HCT116 (cell line): ENCODE measurements at regions not wholly inside any gene's neighbourhood (a gene's known extent, or its start where the extent isn't known, plus 50 kb on each side); places are given as distances from the start of the nearest gene placed in this dataset.

Source experiments
- ATAC-seq: fragments of 200-7000 bp; cut with Tn5 transposase; 2 replicates; pipeline ENCODE4 v1.9.1; 2020; ENCODE audit warnings: mild to moderate bottlenecking, moderate library complexity
- BruUV-seq: library from RNA; stranded (reverse); fragments of 400-500 nt; replicated peaks from 2 replicates; lab custom pipeline; 2021; lab: Mats Ljungman, UMichigan
- CTCF ChIA-PET: fragments of 300-600 bp; sonication (Branson Sonifier 250); formaldehyde crosslinking; loops from one replicate; lab custom pipeline; 2021; ENCODE audit warnings: antibody characterized with exemption; lab: Charles Lee
- POLR2A ChIA-PET: fragments of 300-600, 350-600 bp; sonication (Branson Sonifier 250); formaldehyde crosslinking; loops from one replicate; lab custom pipeline; 2021; ENCODE audit warnings: antibody characterized with exemption; lab: Charles Lee
- RAD21 ChIA-PET, 2 experiments: fragments of 300-600 bp; sonication (Branson Sonifier 250); formaldehyde crosslinking; loops; one replicate each; lab custom pipeline; 2023; ENCODE audit warnings: low total read pairs in 2 of 2; ENCODE audit not compliant: uncharacterized antibody in 2 of 2, unreplicated experiment in 2 of 2, low non-redundant PET in 1 of 2; lab: Charles Lee
- DNase-seq: peaks from one replicate; pipeline ENCODE4 v3.0.0-alpha.2; 2010; ENCODE audit warnings: low read depth, low spot score
- H2AFZ ChIP-seq: fragments of 200-600 bp; shearing (Covaris generic), sonication (generic); 2 replicates; pipeline ENCODE4 v1.6.1; 2017; ENCODE audit warnings: low read depth, mixed run types, mixed read lengths, antibody characterized with exemption, low read length; ENCODE audit not compliant: poor library complexity, severe bottlenecking
- H3K27ac ChIP-seq: 2 replicates; pipeline ENCODE4 v1.5.1; 2012; ENCODE audit warnings: low read depth, low read length
- H3K27me3 ChIP-seq: fragments of 200-600 bp; sonication (generic); 2 replicates; pipeline ENCODE4 v1.6.1; 2016; ENCODE audit warnings: mixed run types, low read length, mixed read lengths; ENCODE audit not compliant: insufficient read depth
- H3K36me3 ChIP-seq, 2 experiments: fragments of 200-500 bp in 1 of 2; fragments of 200-600 bp in 1 of 2; sonication (Bioruptor generic) in 1 of 2; sonication (generic) in 1 of 2; 2 replicates each; pipeline versions ENCODE4 v1.5.1 to v1.6.1; 2014 to 2016; ENCODE audit warnings: low read length in 2 of 2, inconsistent platforms in 1 of 2, mixed read lengths in 1 of 2, mixed run types in 1 of 2; ENCODE audit not compliant: insufficient read depth in 2 of 2, control insufficient read depth in 1 of 2
- H3K4me1 ChIP-seq, 2 experiments: fragments of 200-600 bp in 1 of 2; sonication (generic) in 1 of 2; 2 replicates each; pipeline versions ENCODE4 v1.5.1 to v1.6.1; 2012 to 2017; ENCODE audit warnings: low read length in 2 of 2, inconsistent platforms in 1 of 2, mild to moderate bottlenecking in 1 of 2, mixed read lengths in 1 of 2, mixed run types in 1 of 2, moderate library complexity in 1 of 2; ENCODE audit not compliant: insufficient read depth in 2 of 2, control insufficient read depth in 1 of 2
- H3K4me2 ChIP-seq: fragments of 200-600 bp; sonication (generic); 2 replicates; pipeline ENCODE4 v1.6.1; 2017; ENCODE audit warnings: mixed run types, low read length, mixed read lengths
- H3K4me3 ChIP-seq, 2 experiments: fragments of 200-600 bp in 1 of 2; sonication (generic) in 1 of 2; replicated peaks in 1 of 2; 2 replicates each; pipeline ENCODE4 v1.5.1; 2011 to 2016; ENCODE audit warnings: low read length in 2 of 2, control low read depth in 1 of 2, low read depth in 1 of 2, mild to moderate bottlenecking in 1 of 2, mixed read lengths in 1 of 2, mixed run types in 1 of 2
- H3K79me2 ChIP-seq: fragments of 200-600 bp; sonication (generic); 2 replicates; pipeline ENCODE4 v1.6.1; 2017; ENCODE audit warnings: mild to moderate bottlenecking, mixed run types, low read length, moderate library complexity, mixed read lengths; ENCODE audit not compliant: insufficient read depth
- H3K9ac ChIP-seq: fragments of 200-600 bp; sonication (generic); 2 replicates; pipeline ENCODE4 v1.6.1; 2016; ENCODE audit warnings: low read length, mixed read lengths
- H3K9me2 ChIP-seq: fragments of 200-600 bp; sonication (generic), shearing (Covaris generic); 2 replicates; pipeline ENCODE4 v1.6.1; 2017; ENCODE audit warnings: mixed run types, mild to moderate bottlenecking, moderate library complexity; ENCODE audit not compliant: insufficient read depth
- H3K9me3 ChIP-seq, 2 experiments: fragments of 200-500 bp in 1 of 2; fragments of 200-600 bp in 1 of 2; sonication (Bioruptor generic) in 1 of 2; sonication (generic) in 1 of 2; 2 replicates each; pipeline ENCODE4 v1.6.1; 2014 to 2017; ENCODE audit warnings: low read length in 2 of 2, mixed read lengths in 2 of 2, inconsistent platforms in 1 of 2, low read depth in 1 of 2, mild to moderate bottlenecking in 1 of 2, mixed run types in 1 of 2, moderate library complexity in 1 of 2; ENCODE audit not compliant: control insufficient read depth in 1 of 2, insufficient read depth in 1 of 2
- H4K20me1 ChIP-seq: fragments of 200-600 bp; sonication (generic), shearing (Covaris generic); 2 replicates; pipeline ENCODE4 v1.6.1; 2017; ENCODE audit warnings: mixed run types, mild to moderate bottlenecking, moderate library complexity; ENCODE audit not compliant: insufficient read depth
- RAD21 ChIP-seq: IDR thresholded peaks from 2 replicates; pipeline ENCODE4 v1.6.1; 2012; ENCODE audit warnings: low read depth, mild to moderate bottlenecking
- SRF ChIP-seq: IDR thresholded peaks from 2 replicates; pipeline ENCODE4 v1.6.1; 2012; ENCODE audit warnings: low read depth
- YY1 ChIP-seq: IDR thresholded peaks from 2 replicates; pipeline ENCODE4 v1.6.1; 2011; ENCODE audit warnings: low read length, low read depth, moderate library complexity, mild to moderate bottlenecking; ENCODE audit not compliant: insufficient replicate concordance; ENCODE audit errors: extremely low read depth
- ZFX ChIP-seq: fragments of 450-650 bp; IDR thresholded peaks from 2 replicates; pipeline ENCODE4 v1.6.1; 2017
- intact Hi-C: fragments of 100-400 bp; cut with micrococcal nuclease; formaldehyde crosslinking; loops from 2 replicates; pipeline ENCODE4 v1.10.0; 2022
- TF ChIP-seq, protein P1 (sequence below), 3 experiments: fragments of 200-600 bp in 1 of 3; sonication (generic) in 1 of 3; IDR thresholded peaks in 2 of 3; conservative IDR thresholded peaks in 1 of 3; 2 replicates each; pipeline ENCODE4 v1.5.1; 2012 to 2017; ENCODE audit warnings: low read depth in 2 of 3, low read length in 2 of 3, antibody characterized with exemption in 1 of 3, borderline replicate concordance in 1 of 3, control low read depth in 1 of 3, mild to moderate bottlenecking in 1 of 3, mixed read lengths in 1 of 3, mixed run types in 1 of 3, moderate library complexity in 1 of 3; ENCODE audit not compliant: insufficient read depth in 1 of 3
- TF ChIP-seq, protein P2 (sequence below): IDR thresholded peaks from 2 replicates; pipeline ENCODE4 v1.6.1; 2012
- TF ChIP-seq, protein P3 (sequence below): IDR thresholded peaks from 2 replicates; pipeline ENCODE4 v1.6.1; 2012
- TF ChIP-seq, protein P4 (sequence below): IDR thresholded peaks from 2 replicates; pipeline ENCODE4 v1.6.1; 2012; ENCODE audit warnings: low read depth

DNA sequence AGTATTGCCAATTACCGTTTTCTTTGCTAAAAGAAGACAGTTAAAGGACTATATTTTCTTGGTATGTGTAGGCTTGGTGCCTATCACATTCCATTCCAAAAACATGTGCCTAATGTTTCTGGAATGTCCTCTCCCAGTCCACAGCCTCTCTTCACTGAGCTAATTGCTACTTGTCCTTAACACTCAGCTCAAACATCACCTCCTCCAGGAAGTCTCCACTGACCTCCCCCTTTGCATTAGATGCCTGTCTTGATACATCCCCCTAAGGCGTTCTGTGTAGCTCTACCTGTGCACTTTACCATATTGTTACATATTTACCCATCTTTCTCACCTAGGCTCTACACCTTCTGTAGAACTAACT is 195.6 kb upstream of the CAMK1G start:
- ATAC-seq (no peak), DNase-seq (no peak)
- CTCF ChIA-PET = no interaction called here
- 0 out of 2 replicates have a peak overlapping the region, but pooled peaks have one; percentile 20 for H3K4me2 ChIP-seq
- peak overlapping the region; percentile 5 for H2AFZ ChIP-seq
- H3K27me3 ChIP-seq = no peaks in the 10 kb centered on the region
- H3K9me3 ChIP-seq = no peaks in the 10 kb centered on the region
- H3K27ac ChIP-seq = no peak overlapping the region
- no peaks in the 10 kb centered on the region for H3K36me3 ChIP-seq
- RAD21 ChIA-PET = no interaction called here
- H3K4me3 ChIP-seq = no peak overlapping the region
- POLR2A ChIA-PET = no interaction called here
- no TSS peak for BruUV-seq
- TF ChIP-seq SRF = no peak
- no peak for TF ChIP-seq YY1
- TF ChIP-seq, protein P1, sequence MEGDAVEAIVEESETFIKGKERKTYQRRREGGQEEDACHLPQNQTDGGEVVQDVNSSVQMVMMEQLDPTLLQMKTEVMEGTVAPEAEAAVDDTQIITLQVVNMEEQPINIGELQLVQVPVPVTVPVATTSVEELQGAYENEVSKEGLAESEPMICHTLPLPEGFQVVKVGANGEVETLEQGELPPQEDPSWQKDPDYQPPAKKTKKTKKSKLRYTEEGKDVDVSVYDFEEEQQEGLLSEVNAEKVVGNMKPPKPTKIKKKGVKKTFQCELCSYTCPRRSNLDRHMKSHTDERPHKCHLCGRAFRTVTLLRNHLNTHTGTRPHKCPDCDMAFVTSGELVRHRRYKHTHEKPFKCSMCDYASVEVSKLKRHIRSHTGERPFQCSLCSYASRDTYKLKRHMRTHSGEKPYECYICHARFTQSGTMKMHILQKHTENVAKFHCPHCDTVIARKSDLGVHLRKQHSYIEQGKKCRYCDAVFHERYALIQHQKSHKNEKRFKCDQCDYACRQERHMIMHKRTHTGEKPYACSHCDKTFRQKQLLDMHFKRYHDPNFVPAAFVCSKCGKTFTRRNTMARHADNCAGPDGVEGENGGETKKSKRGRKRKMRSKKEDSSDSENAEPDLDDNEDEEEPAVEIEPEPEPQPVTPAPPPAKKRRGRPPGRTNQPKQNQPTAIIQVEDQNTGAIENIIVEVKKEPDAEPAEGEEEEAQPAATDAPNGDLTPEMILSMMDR (IDR thresholded peaks at IDR 0.05 in 2 of 3, conservative IDR thresholded peaks at IDR 0.05 in 1 of 3; ENCODE audit: borderline replicate concordance in 1 of 3, insufficient read depth in 1 of 3, low read depth in 2 of 3, low read length in 2 of 3) = no peak
- TF ChIP-seq, protein P2, sequence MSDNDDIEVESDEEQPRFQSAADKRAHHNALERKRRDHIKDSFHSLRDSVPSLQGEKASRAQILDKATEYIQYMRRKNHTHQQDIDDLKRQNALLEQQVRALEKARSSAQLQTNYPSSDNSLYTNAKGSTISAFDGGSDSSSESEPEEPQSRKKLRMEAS = no peak
- TF ChIP-seq, protein P3, sequence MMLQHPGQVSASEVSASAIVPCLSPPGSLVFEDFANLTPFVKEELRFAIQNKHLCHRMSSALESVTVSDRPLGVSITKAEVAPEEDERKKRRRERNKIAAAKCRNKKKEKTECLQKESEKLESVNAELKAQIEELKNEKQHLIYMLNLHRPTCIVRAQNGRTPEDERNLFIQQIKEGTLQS = no peak
- no peak for TF ChIP-seq RAD21
- TF ChIP-seq, protein P4, sequence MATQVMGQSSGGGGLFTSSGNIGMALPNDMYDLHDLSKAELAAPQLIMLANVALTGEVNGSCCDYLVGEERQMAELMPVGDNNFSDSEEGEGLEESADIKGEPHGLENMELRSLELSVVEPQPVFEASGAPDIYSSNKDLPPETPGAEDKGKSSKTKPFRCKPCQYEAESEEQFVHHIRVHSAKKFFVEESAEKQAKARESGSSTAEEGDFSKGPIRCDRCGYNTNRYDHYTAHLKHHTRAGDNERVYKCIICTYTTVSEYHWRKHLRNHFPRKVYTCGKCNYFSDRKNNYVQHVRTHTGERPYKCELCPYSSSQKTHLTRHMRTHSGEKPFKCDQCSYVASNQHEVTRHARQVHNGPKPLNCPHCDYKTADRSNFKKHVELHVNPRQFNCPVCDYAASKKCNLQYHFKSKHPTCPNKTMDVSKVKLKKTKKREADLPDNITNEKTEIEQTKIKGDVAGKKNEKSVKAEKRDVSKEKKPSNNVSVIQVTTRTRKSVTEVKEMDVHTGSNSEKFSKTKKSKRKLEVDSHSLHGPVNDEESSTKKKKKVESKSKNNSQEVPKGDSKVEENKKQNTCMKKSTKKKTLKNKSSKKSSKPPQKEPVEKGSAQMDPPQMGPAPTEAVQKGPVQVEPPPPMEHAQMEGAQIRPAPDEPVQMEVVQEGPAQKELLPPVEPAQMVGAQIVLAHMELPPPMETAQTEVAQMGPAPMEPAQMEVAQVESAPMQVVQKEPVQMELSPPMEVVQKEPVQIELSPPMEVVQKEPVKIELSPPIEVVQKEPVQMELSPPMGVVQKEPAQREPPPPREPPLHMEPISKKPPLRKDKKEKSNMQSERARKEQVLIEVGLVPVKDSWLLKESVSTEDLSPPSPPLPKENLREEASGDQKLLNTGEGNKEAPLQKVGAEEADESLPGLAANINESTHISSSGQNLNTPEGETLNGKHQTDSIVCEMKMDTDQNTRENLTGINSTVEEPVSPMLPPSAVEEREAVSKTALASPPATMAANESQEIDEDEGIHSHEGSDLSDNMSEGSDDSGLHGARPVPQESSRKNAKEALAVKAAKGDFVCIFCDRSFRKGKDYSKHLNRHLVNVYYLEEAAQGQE = no peak
- no peak for TF ChIP-seq ZFX
- H4K20me1 ChIP-seq = no peaks in the 10 kb centered on the region
- H3K9me2 ChIP-seq = no peaks in the 10 kb centered on the region
- intact Hi-C loops = loop anchor here (10.0 kb wide), 1 partner anchor 57 kb away; no protein-coding TSS in a partner anchor
- H3K9ac ChIP-seq = no peak overlapping the region
- peaks cover 0 to 29% of the 10 kb centered on the region in 2 experiments; a peak in 2 of 4 replicates for H3K4me1 ChIP-seq
- no peaks in the 10 kb centered on the region for H3K79me2 ChIP-seq
